Endothelial cell of umbilical vein (primary cell): ENCODE measurements at regions not wholly inside any gene's neighbourhood (a gene's known extent, or its start where the extent isn't known, plus 50 kb on each side); places are given as distances from the start of the nearest gene placed in this dataset.

Source experiments
- BruUV-seq: library from RNA; stranded (reverse); fragments of 400-500 nt; replicated peaks from 2 replicates; lab custom pipeline; 2021; lab: Mats Ljungman, UMichigan
- CTCF ChIA-PET: fragments of 300-600, 350-600 bp; sonication (Branson Sonifier 250); formaldehyde crosslinking; loops from one replicate; lab custom pipeline; 2021; ENCODE audit warnings: antibody characterized with exemption, inconsistent platforms; lab: Charles Lee
- POLR2A ChIA-PET: fragments of 300-600, 350-600 bp; sonication (Branson Sonifier 250); formaldehyde crosslinking; loops from one replicate; lab custom pipeline; 2021; ENCODE audit warnings: antibody characterized with exemption, inconsistent platforms; lab: Charles Lee
- DNase-seq: peaks from one replicate; pipeline ENCODE4 v3.0.0-alpha.2; 2011; ENCODE audit warnings: low read depth, low spot score
- FAIRE-seq: peaks from 2 replicates; lab custom pipeline; 2011; peaks lifted over from hg19 to GRCh38; lab: Jason Lieb, UNC
- H2AFZ ChIP-seq: 2 replicates; pipeline ENCODE4 v1.6.0; 2012; ENCODE audit warnings: low read depth, low read length, control low read depth, inconsistent platforms
- H3K27ac ChIP-seq: 2 replicates; pipeline ENCODE4 v1.5.1; 2011; ENCODE audit warnings: low read depth, mild to moderate bottlenecking, control low read depth, low read length, moderate library complexity; ENCODE audit not compliant: insufficient read depth
- H3K27me3 ChIP-seq, 2 experiments: 2 replicates each; pipeline versions ENCODE4 v1.6.0 to v1.6.1; 2011; ENCODE audit warnings: low read length in 2 of 2, mixed read lengths in 1 of 2; ENCODE audit not compliant: control insufficient read depth in 2 of 2, insufficient read depth in 2 of 2
- H3K36me3 ChIP-seq, 2 experiments: 2 replicates in 1 of 2; 3 replicates in 1 of 2; pipeline ENCODE4 v1.5.1; 2011; ENCODE audit warnings: low read length in 2 of 2, mild to moderate bottlenecking in 1 of 2, moderate library complexity in 1 of 2; ENCODE audit not compliant: control insufficient read depth in 2 of 2, insufficient read depth in 2 of 2; ENCODE audit errors: extremely low read depth in 1 of 2
- H3K4me1 ChIP-seq: 3 replicates; pipeline ENCODE4 v1.5.1; 2011; ENCODE audit warnings: mild to moderate bottlenecking, low read length; ENCODE audit not compliant: control insufficient read depth, insufficient read depth; ENCODE audit errors: extremely low read depth
- H3K4me2 ChIP-seq: 2 replicates; pipeline ENCODE4 v1.6.1; 2011; ENCODE audit warnings: low read length, control low read depth, mixed read lengths; ENCODE audit not compliant: insufficient read depth
- H3K4me3 ChIP-seq, 3 experiments: fragments of 200-600 bp in 1 of 3; sonication (generic), shearing (Covaris generic) in 1 of 3; replicated peaks in 1 of 3; 2 replicates each; pipeline ENCODE4 v1.5.1; 2011 to 2016; ENCODE audit warnings: control low read depth in 3 of 3, low read length in 3 of 3, mild to moderate bottlenecking in 2 of 3, inconsistent platforms in 1 of 3, low read depth in 1 of 3, moderate library complexity in 1 of 3; ENCODE audit not compliant: insufficient read depth in 1 of 3
- H3K79me2 ChIP-seq: 2 replicates; pipeline ENCODE4 v1.6.0; 2012; ENCODE audit warnings: low read length, inconsistent platforms; ENCODE audit not compliant: control insufficient read depth, insufficient read depth
- H3K9ac ChIP-seq: replicated peaks from 2 replicates; pipeline ENCODE3; 2011; ENCODE audit warnings: low read length, control low read depth; ENCODE audit not compliant: insufficient read depth; ENCODE audit errors: extremely low read depth
- H3K9me1 ChIP-seq: replicated peaks from 3 replicates; pipeline ENCODE4 v1.6.0; 2011; ENCODE audit warnings: mild to moderate bottlenecking, low read length; ENCODE audit not compliant: control insufficient read depth, insufficient read depth; ENCODE audit errors: extremely low read depth
- H3K9me3 ChIP-seq: replicated peaks from 2 replicates; pipeline ENCODE4 v1.5.1; 2012; ENCODE audit warnings: low read length, inconsistent platforms; ENCODE audit not compliant: control insufficient read depth, insufficient read depth
- H4K20me1 ChIP-seq: replicated peaks from 2 replicates; pipeline ENCODE3; 2011; ENCODE audit warnings: mild to moderate bottlenecking, low read length; ENCODE audit not compliant: control insufficient read depth, insufficient read depth; ENCODE audit errors: extremely low read depth
- CTCF ChIP-seq, 2 donors: IDR thresholded peaks; 1 replicate in 1 of 2; 2 replicates in 1 of 2; pipeline ENCODE4 v1.5.1; 2011; ENCODE audit warnings: low read length in 2 of 2, mild to moderate bottlenecking in 2 of 2, moderate library complexity in 2 of 2, control low read depth in 1 of 2, inconsistent platforms in 1 of 2, low read depth in 1 of 2; ENCODE audit not compliant: insufficient read depth in 1 of 2; ENCODE audit errors: extremely low read depth in 1 of 2
- EZH2 ChIP-seq: IDR thresholded peaks from 2 replicates; pipeline ENCODE4 v1.6.1; 2012; ENCODE audit warnings: borderline replicate concordance, low read depth, mild to moderate bottlenecking, moderate library complexity, low read length, inconsistent platforms; ENCODE audit not compliant: severe bottlenecking
- FOS ChIP-seq: IDR thresholded peaks from 2 replicates; pipeline ENCODE4 v1.6.1; 2011; ENCODE audit warnings: mild to moderate bottlenecking, low read length, moderate library complexity, borderline replicate concordance; ENCODE audit not compliant: insufficient read depth
- GATA2 ChIP-seq: IDR thresholded peaks from 2 replicates; pipeline ENCODE4 v1.7.0; 2011; ENCODE audit warnings: low read depth, mild to moderate bottlenecking, moderate library complexity, mixed read lengths, low read length; ENCODE audit not compliant: insufficient read length, insufficient read depth
- JUN ChIP-seq: IDR thresholded peaks from 2 replicates; pipeline ENCODE4 v1.6.1; 2011; ENCODE audit warnings: borderline replicate concordance, low read depth; ENCODE audit not compliant: insufficient read length, insufficient read depth
- MAX ChIP-seq: IDR thresholded peaks from 2 replicates; pipeline ENCODE4 v1.6.1; 2011; ENCODE audit not compliant: insufficient read depth, insufficient read length
- MYC ChIP-seq: IDR thresholded peaks from one replicate; pipeline ENCODE4 v1.6.1; 2011; ENCODE audit warnings: mild to moderate bottlenecking, low read depth, low read length
- POLR2A ChIP-seq: IDR thresholded peaks from 2 replicates; pipeline ENCODE4 v1.6.1; 2012; ENCODE audit warnings: low read depth, mild to moderate bottlenecking, control low read depth, low read length
- POLR2AphosphoS5 ChIP-seq: IDR thresholded peaks from 2 replicates; pipeline ENCODE4 v1.6.1; 2012; ENCODE audit warnings: low read depth, mild to moderate bottlenecking, control low read depth, low read length, moderate library complexity; ENCODE audit not compliant: insufficient read depth
- dilution Hi-C: fragments of 300-500 bp; cut with MboI; formaldehyde crosslinking; loops from one replicate; pipeline ENCODE4 v1.15.0; 2019; ENCODE audit warnings: low sequenced_read_pairs; ENCODE audit not compliant: extremely low pct_ligation_motif_present
- intact Hi-C: fragments of 100-400 bp; cut with micrococcal nuclease; formaldehyde crosslinking; loops from one replicate; pipeline ENCODE4 v1.10.0; 2022

GRCh38 chr2:37571587-37572136, 99.8 kb downstream of the CDC42EP3 start:
- POLR2A ChIA-PET, result no interaction called here
- FAIRE-seq, result no peak

More at GRCh38 chr2:37571587-37572136, 99.8 kb downstream of the CDC42EP3 start:
- Histone ChIP-seq H3K79me2 (no peaks in the 10 kb centered on the region), H3K27ac (no peak overlapping the region), H3K9me1 (no peaks in the 10 kb centered on the region), H2AFZ (no peak overlapping the region), H3K9ac (no peak overlapping the region), H3K9me3 (no peaks in the 10 kb centered on the region), H3K27me3 (no peaks in the 10 kb centered on the region), H3K36me3 (no peaks in the 10 kb centered on the region), H4K20me1 (no peaks in the 10 kb centered on the region), H3K4me3 (no peak overlapping the region), H3K4me1 (peaks cover 12% of the 10 kb centered on the region), H3K4me2 (no peak overlapping the region)
- no TSS peak for BruUV-seq
- TF ChIP-seq JUN (no peak), MYC (no peak), EZH2 (no peak), MAX (no peak), CTCF (IDR thresholded peaks at IDR 0.05; ENCODE audit: extremely low read depth in 1 of 2, insufficient read depth in 1 of 2, low read depth in 1 of 2, low read length in 2 of 2) (no peak), POLR2AphosphoS5 (no peak), POLR2A (no peak), FOS (no peak), GATA2 (no peak)
- CTCF ChIA-PET, result no interaction called here
- dilution Hi-C loops (no loop called here), intact Hi-C loops (no loop called here)
- no peak for DNase-seq
